CD4-positive, CD25-positive, alpha-beta regulatory T cell (primary cell): ENCODE measurements at regions not wholly inside any gene's neighbourhood (a gene's known extent, or its start where the extent isn't known, plus 50 kb on each side); places are given as distances from the start of the nearest gene placed in this dataset.
A peak's percentile ranks its signal among the peaks of the same experiment; 100 is the strongest.

Experiments
- ATAC-seq, 2 donors: fragments of 150-1000 bp; cut with Tn5 transposase; one replicate each; pipeline ENCODE4 v1.10.0; 2021; ENCODE audit warnings: low read depth in 2 of 2, moderate number of reproducible peaks in 2 of 2, moderate library complexity in 1 of 2
- DNase-seq, 3 donors: peaks; one replicate each; pipeline versions ENCODE4 v3.0.0 to v3.0.0-alpha.2; 2012 to 2022; ENCODE audit warnings: mixed read lengths in 1 of 3
- H3K27ac ChIP-seq: one replicate; pipeline ENCODE4 v1.7.0; 2013; ENCODE audit warnings: mild to moderate bottlenecking, low read length; ENCODE audit not compliant: insufficient read depth, poor library complexity, severe bottlenecking
- H3K27me3 ChIP-seq: one replicate; pipeline ENCODE4 v1.7.0; 2013; ENCODE audit warnings: low read length; ENCODE audit not compliant: control insufficient read depth, insufficient read depth
- H3K36me3 ChIP-seq: one replicate; pipeline ENCODE4 v1.7.0; 2013; ENCODE audit warnings: mild to moderate bottlenecking, low read length, moderate library complexity; ENCODE audit not compliant: control insufficient read depth, insufficient read depth
- H3K4me1 ChIP-seq: 2 replicates; pipeline ENCODE4 v1.7.0; 2013; ENCODE audit warnings: mild to moderate bottlenecking, low read length; ENCODE audit not compliant: insufficient read depth, control insufficient read depth, poor library complexity, severe bottlenecking
- H3K4me3 ChIP-seq: one replicate; pipeline ENCODE4 v1.7.0; 2013; ENCODE audit warnings: low read depth, mild to moderate bottlenecking, low read length, moderate library complexity
- H3K9me3 ChIP-seq, 2 experiments: 1 replicate in 1 of 2; 2 replicates in 1 of 2; pipeline ENCODE4 v1.7.0; 2013; ENCODE audit warnings: low read length in 2 of 2, mild to moderate bottlenecking in 1 of 2, moderate library complexity in 1 of 2; ENCODE audit not compliant: control insufficient read depth in 2 of 2
- H3K27ac Mint-ChIP-seq, 3 donors: one replicate each; pipeline ENCODE4 v1.8.0; 2020 to 2022; ENCODE audit warnings: mild to moderate bottlenecking in 3 of 3, mixed read lengths in 3 of 3, moderate library complexity in 2 of 3
- H3K27me3 Mint-ChIP-seq: one replicate; pipeline ENCODE4 v1.8.0; 2022; ENCODE audit warnings: mild to moderate bottlenecking, mixed read lengths
- H3K36me3 Mint-ChIP-seq: one replicate; pipeline ENCODE4 v1.8.0; 2020; ENCODE audit warnings: mixed read lengths
- H3K4me1 Mint-ChIP-seq, 4 donors: one replicate each; pipeline ENCODE4 v1.8.0; 2020 to 2022; ENCODE audit warnings: mixed read lengths in 4 of 4, mild to moderate bottlenecking in 1 of 4
- H3K4me3 Mint-ChIP-seq, 4 donors: one replicate each; pipeline ENCODE4 v1.8.0; 2020 to 2022; ENCODE audit warnings: mild to moderate bottlenecking in 4 of 4, mixed read lengths in 4 of 4, moderate library complexity in 3 of 4
- H3K9me3 Mint-ChIP-seq, 7 donors: one replicate each; pipeline ENCODE4 v1.8.0; 2020 to 2022; ENCODE audit warnings: mixed read lengths in 7 of 7, mild to moderate bottlenecking in 3 of 7, moderate library complexity in 2 of 7

GRCh38 chr17:5815396-5815795 is 231.1 kb upstream of the NLRP1 start:
- H3K9me3 ChIP-seq, result peaks cover 2 to 16% of the 10 kb centered on the region in 2 experiments
- Mint-ChIP-seq H3K27ac (no peak overlapping the region), H3K4me3 (no peak overlapping the region), H3K4me1 (no peaks in the 10 kb centered on the region), H3K9me3 (peaks cover 0 to 20% (median 11%) of the 10 kb centered on the region in 7 donors), H3K36me3 (no peaks in the 10 kb centered on the region), H3K27me3 (peaks cover 26% of the 10 kb centered on the region)
- H3K27me3 ChIP-seq, result no peaks in the 10 kb centered on the region
- H3K4me3 ChIP-seq, result no peak overlapping the region
- H3K27ac ChIP-seq, result no peak overlapping the region
- DNase-seq, result no peak
- no peak for ATAC-seq
- no peaks in the 10 kb centered on the region for H3K4me1 ChIP-seq
- no peaks in the 10 kb centered on the region for H3K36me3 ChIP-seq

- Mint-ChIP-seq H3K4me1 (no peaks in the 10 kb centered on the region), H3K27me3 (peaks cover 26% of the 10 kb centered on the region), H3K36me3 (no peaks in the 10 kb centered on the region), H3K4me3 (no peak overlapping the region), H3K9me3 (peaks cover 0 to 11% (median 1%) of the 10 kb centered on the region in 7 donors), H3K27ac (no peak overlapping the region)
- Histone ChIP-seq H3K4me1 (no peaks in the 10 kb centered on the region), H3K27me3 (no peaks in the 10 kb centered on the region), H3K4me3 (no peak overlapping the region), H3K36me3 (no peaks in the 10 kb centered on the region), H3K27ac (no peak overlapping the region), H3K9me3 (peaks cover 0 to 6% of the 10 kb centered on the region in 2 experiments)
- DNase-seq (no peak), ATAC-seq (no peak)
Measured at GRCh38 chr17:5816491-5817070, 232.3 kb upstream of the NLRP1 start.

DNA sequence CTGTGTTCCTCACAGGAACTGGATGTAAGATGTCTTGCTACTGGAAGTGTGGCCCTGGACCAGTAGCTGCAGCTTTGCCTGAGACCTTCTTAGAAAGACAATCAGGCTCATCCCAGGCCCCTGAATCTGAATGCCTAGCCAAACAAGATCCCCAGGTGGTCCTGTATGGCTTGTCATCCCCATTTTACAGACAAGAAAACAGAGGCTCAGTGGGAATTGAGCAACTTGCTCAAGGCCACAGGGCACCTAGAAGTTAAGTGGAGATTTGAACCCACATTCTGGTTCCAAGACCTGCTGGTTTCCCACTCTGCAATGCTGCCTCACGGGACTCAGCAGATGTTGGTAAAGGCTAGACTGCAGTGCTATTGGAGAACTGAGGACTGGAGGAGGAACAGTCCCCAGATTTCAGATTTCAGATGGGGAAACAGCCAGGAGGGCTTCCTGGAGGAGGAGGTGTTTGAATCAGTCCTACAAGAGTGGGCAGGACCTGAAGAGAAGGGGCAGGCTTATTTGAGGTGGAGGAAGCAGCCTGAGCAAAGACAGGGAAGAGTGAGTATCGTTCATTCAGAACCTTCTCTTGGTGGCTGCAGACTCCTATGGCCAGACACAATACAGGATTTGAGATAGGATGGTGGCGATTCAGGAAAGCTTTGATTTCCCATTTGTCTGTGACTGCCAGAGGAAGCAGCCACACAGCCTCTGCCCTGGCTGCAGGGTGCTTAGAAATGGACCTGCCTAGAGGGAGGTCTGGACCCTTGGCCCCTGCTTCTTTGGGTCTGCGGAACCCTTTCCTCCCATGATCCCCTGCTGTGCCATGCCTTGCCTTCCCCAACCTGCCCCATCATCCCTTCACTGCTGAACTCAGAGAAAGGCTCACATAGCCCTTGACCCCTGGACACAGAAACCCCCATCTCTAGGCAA is 233.4 kb upstream of the NLRP1 start:
- no peaks in the 10 kb centered on the region for H3K4me1 Mint-ChIP-seq

DNA sequence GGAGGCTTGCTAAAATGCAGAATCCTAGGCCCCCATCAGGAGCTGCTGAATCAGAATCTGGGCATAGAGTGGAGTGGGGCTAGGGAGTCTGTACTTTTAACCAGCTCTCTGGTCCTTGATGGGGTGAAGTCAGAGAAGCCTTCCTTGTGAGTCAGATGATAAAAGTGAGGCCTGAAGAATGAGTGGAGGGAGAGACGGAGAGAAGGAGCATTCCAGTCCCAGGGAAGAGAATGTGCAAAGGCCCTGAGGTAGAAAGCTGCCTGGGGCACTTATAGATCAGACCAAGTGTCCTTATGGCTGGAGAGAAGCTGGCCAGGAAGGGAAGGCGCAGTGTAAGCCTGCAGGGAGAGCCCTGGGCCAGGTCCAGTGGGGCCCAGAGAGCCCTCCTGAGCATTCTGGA is 235.1 kb upstream of the NLRP1 start:
- Histone ChIP-seq H3K27me3 (no peaks in the 10 kb centered on the region), H3K9me3 (no peaks in the 10 kb centered on the region), H3K4me3 (no peak overlapping the region), H3K4me1 (no peaks in the 10 kb centered on the region), H3K36me3 (no peaks in the 10 kb centered on the region), H3K27ac (no peak overlapping the region)
- Mint-ChIP-seq H3K9me3 (peaks cover 0 to 4% (median 0%) of the 10 kb centered on the region in 7 donors), H3K4me3 (peak overlapping the region in 1 of 4 donors; percentile 33), H3K4me1 (no peaks in the 10 kb centered on the region), H3K36me3 (no peaks in the 10 kb centered on the region), H3K27me3 (peaks cover 35% of the 10 kb centered on the region), H3K27ac (no peak overlapping the region)
- ATAC-seq (no peak), DNase-seq (no peak)

More for the DNA sequence above, 233.4 kb upstream of the NLRP1 start:
- ATAC-seq (no peak), DNase-seq (no peak)
- Mint-ChIP-seq H3K36me3 (no peaks in the 10 kb centered on the region), H3K9me3 (peaks cover 0 to 6% (median 0%) of the 10 kb centered on the region in 7 donors), H3K27me3 (peaks cover 32% of the 10 kb centered on the region), H3K4me3 (no peak overlapping the region), H3K27ac (no peak overlapping the region)
- Histone ChIP-seq H3K9me3 (no peaks in the 10 kb centered on the region), H3K36me3 (no peaks in the 10 kb centered on the region), H3K27me3 (no peaks in the 10 kb centered on the region), H3K27ac (no peak overlapping the region), H3K4me3 (no peak overlapping the region), H3K4me1 (no peaks in the 10 kb centered on the region)

GRCh38 chr17:5819921-5820685 is 235.8 kb upstream of the NLRP1 start:
- Mint-ChIP-seq H3K27me3 (peaks cover 42% of the 10 kb centered on the region), H3K4me3 (no peak overlapping the region), H3K4me1 (no peaks in the 10 kb centered on the region)

DNA sequence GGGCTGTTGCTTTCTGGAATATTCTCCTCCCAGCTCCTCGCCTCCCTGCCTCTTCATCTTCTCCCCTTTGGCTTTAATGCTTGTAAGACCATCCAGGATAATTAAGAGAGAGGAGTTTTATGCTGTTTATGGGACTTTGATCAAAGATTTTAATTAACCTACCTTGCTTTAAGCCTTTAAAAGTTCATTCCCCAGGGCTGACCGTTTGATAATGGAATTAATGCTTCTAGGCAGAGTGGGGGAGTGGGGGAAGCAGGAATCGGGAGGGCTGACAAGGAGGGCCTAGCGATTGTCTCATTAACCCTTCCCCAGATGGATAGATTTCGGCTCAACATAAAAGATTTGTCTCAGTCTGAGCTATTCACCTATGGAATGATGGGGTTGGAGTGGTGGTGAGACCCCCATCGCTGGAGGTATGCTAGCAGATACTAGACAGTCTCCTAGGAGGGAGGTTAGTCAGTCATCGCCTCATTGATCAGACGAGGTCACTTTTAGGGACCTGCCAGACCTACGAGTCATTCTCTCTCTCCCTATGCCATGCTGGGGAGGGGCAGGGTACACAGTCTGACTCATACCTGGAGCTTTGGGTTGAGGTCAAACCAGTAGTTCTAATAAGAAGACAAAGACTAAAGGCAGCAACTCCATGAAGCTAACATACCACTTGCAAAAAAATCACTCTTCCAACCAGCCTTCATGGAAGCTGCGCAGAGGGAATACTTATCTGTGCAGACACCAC is 236.6 kb upstream of the NLRP1 start:
- DNase-seq (no peak), ATAC-seq (no peak)
- Mint-ChIP-seq H3K4me1 (no peaks in the 10 kb centered on the region), H3K27me3 (peaks cover 39% of the 10 kb centered on the region), H3K4me3 (no peak overlapping the region), H3K9me3 (peaks cover 0 to 2% (median 0%) of the 10 kb centered on the region in 7 donors), H3K36me3 (no peaks in the 10 kb centered on the region), H3K27ac (no peak overlapping the region)
- no peaks in the 10 kb centered on the region for H3K4me1 ChIP-seq
- no peaks in the 10 kb centered on the region for H3K9me3 ChIP-seq
- no peaks in the 10 kb centered on the region for H3K36me3 ChIP-seq
- no peak overlapping the region for H3K4me3 ChIP-seq
- no peaks in the 10 kb centered on the region for H3K27me3 ChIP-seq
- no peak overlapping the region for H3K27ac ChIP-seq

More at GRCh38 chr17:5819921-5820685, 235.8 kb upstream of the NLRP1 start:
- Histone ChIP-seq H3K4me3 (no peak overlapping the region), H3K9me3 (no peaks in the 10 kb centered on the region), H3K27ac (no peak overlapping the region), H3K27me3 (no peaks in the 10 kb centered on the region), H3K36me3 (no peaks in the 10 kb centered on the region), H3K4me1 (no peaks in the 10 kb centered on the region)
- H3K27ac Mint-ChIP-seq, result no peak overlapping the region
- peaks cover 0 to 4% (median 0%) of the 10 kb centered on the region in 7 donors for H3K9me3 Mint-ChIP-seq
- DNase-seq (no peak), ATAC-seq (no peak)
- no peaks in the 10 kb centered on the region for H3K36me3 Mint-ChIP-seq

GRCh38 chr17:5821803-5822202 is 237.5 kb upstream of the NLRP1 start:
- H3K36me3 ChIP-seq, result no peaks in the 10 kb centered on the region
- no peak overlapping the region for H3K27ac Mint-ChIP-seq
- no peak for ATAC-seq
- no peak for DNase-seq
- H3K9me3 ChIP-seq, result no peaks in the 10 kb centered on the region
- no peak overlapping the region for H3K4me3 ChIP-seq
- no peaks in the 10 kb centered on the region for H3K4me1 Mint-ChIP-seq
- H3K9me3 Mint-ChIP-seq, result peaks cover 0 to 2% (median 0%) of the 10 kb centered on the region in 7 donors
- no peaks in the 10 kb centered on the region for H3K4me1 ChIP-seq
- peaks cover 36% of the 10 kb centered on the region for H3K27me3 Mint-ChIP-seq
- H3K27me3 ChIP-seq, result no peaks in the 10 kb centered on the region
- no peaks in the 10 kb centered on the region for H3K36me3 Mint-ChIP-seq
- no peak overlapping the region for H3K4me3 Mint-ChIP-seq
- H3K27ac ChIP-seq, result no peak overlapping the region
